Stomach (tissue), 4 donors: ENCODE measurements at regions not wholly inside any gene's neighbourhood (a gene's known extent, or its start where the extent isn't known, plus 50 kb on each side); places are given as distances from the start of the nearest gene placed in this dataset.

Experiments
- CTCF ChIP-seq, 7 experiments: fragments of 450-650 bp in 4 of 7; fragments of 200-600 bp in 3 of 7; sonication (generic) in 3 of 7; IDR thresholded peaks; one replicate each; pipeline ENCODE4 v1.5.1; 2016 to 2019; ENCODE audit warnings: antibody characterized with exemption in 7 of 7, control low read depth in 2 of 7, mild to moderate bottlenecking in 1 of 7
- EP300 ChIP-seq: sonication (generic); formaldehyde crosslinking; IDR thresholded peaks from one replicate; pipeline ENCODE4 v1.6.1; 2017; ENCODE audit warnings: antibody characterized with exemption
- POLR2A ChIP-seq, 4 donors: fragments of 450-650 bp; IDR thresholded peaks; one replicate each; pipeline ENCODE4 v1.6.1; 2016; ENCODE audit warnings: antibody characterized with exemption in 4 of 4, control low read depth in 2 of 4, mild to moderate bottlenecking in 1 of 4, moderate library complexity in 1 of 4
- POLR2AphosphoS5 ChIP-seq, 3 donors: sonication (generic); formaldehyde crosslinking; IDR thresholded peaks; one replicate each; pipeline ENCODE4 v1.6.1; 2016; ENCODE audit warnings: antibody characterized with exemption in 3 of 3

DNA sequence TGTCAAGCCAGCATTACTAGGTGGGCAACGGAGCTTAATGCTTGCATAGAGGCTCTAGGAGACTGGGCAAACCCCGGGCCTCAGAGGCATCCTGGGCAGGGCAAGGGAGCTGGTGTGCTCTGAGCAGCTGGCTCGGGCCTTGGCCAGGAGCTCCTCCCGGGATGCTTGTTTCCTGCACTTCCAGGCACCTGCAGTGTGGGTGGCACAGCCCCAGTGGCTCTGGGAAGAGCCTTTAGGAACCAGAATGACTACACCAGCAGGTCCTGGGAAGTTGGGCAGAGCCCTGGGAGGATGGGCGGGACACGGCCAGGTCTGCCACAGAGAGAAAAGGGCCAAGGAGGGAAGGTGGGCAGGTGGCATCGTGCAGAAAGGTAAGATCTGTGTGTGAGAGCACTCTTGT, 80.4 kb upstream of the CD93 start:
- TF ChIP-seq CTCF (IDR thresholded peaks at IDR 0.05) (no peak), POLR2A (IDR thresholded peaks at IDR 0.05) (no peak), POLR2AphosphoS5 (IDR thresholded peaks at IDR 0.05) (no peak), EP300 (no peak)
